WERI-Rb-1 (cell line): ENCODE measurements at regions not wholly inside any gene's neighbourhood (a gene's known extent, or its start where the extent isn't known, plus 50 kb on each side); places are given as distances from the start of the nearest gene placed in this dataset.
"Not testable (repeated sequence)": the region's sequence is repeated elsewhere in the genome, so short reads cannot be mapped to it uniquely, and the experiment has no call there.

Source experiments
- DNase-seq: peaks from one replicate; pipeline ENCODE4 v3.0.0-alpha.2; 2020
- H3K27ac ChIP-seq: fragments of 250-450 bp; sonication (Bioruptor Pico); 2 replicates; pipeline ENCODE4 v1.5.1; 2020; ENCODE audit warnings: mild to moderate bottlenecking, moderate library complexity
- H3K27me3 ChIP-seq: fragments of 250-450 bp; sonication (Bioruptor Pico); 2 replicates; pipeline ENCODE4 v1.5.1; 2021; ENCODE audit warnings: mild to moderate bottlenecking, low read depth, moderate library complexity; ENCODE audit not compliant: insufficient read depth, severe bottlenecking
- H3K36me3 ChIP-seq: fragments of 250-450 bp; sonication (Bioruptor Pico); 2 replicates; pipeline ENCODE4 v1.5.1; 2020; ENCODE audit warnings: mild to moderate bottlenecking, moderate library complexity
- H3K4me3 ChIP-seq: 2 replicates; pipeline ENCODE4 v1.5.1; 2011; ENCODE audit warnings: low read depth, mild to moderate bottlenecking, control low read depth, low read length
- H3K9me3 ChIP-seq: fragments of 250-450 bp; sonication (Bioruptor Pico); 2 replicates; pipeline ENCODE4 v1.5.1; 2021; ENCODE audit warnings: mild to moderate bottlenecking, moderate library complexity; ENCODE audit not compliant: severe bottlenecking
- CTCF ChIP-seq: IDR thresholded peaks from 2 replicates; pipeline ENCODE4 v1.5.1; 2011; ENCODE audit warnings: low read depth, mild to moderate bottlenecking, control low read depth, inconsistent platforms, low read length

- Histone ChIP-seq H3K27ac (no peak overlapping the region), H3K9me3 (no peaks in the 10 kb centered on the region), H3K4me3 (no peak overlapping the region), H3K27me3 (no peaks in the 10 kb centered on the region), H3K36me3 (no peaks in the 10 kb centered on the region)
- peak; percentile 4 for DNase-seq
- TF ChIP-seq CTCF = no peak
Measured at GRCh38 chr2:128602699-128603101, 284.0 kb upstream of the HS6ST1 start.

- Histone ChIP-seq H3K36me3 (no peaks in the 10 kb centered on the region), H3K27ac (no peak overlapping the region), H3K9me3 (no peaks in the 10 kb centered on the region), H3K4me3 (no peak overlapping the region), H3K27me3 (no peaks in the 10 kb centered on the region)
- no peak for TF ChIP-seq CTCF
- peak; percentile 2 for DNase-seq
Measured at GRCh38 chr2:128603411-128603924, 284.8 kb upstream of the HS6ST1 start.

- Histone ChIP-seq H3K27ac (no peak overlapping the region), H3K4me3 (no peak overlapping the region), H3K9me3 (no peaks in the 10 kb centered on the region), H3K27me3 (no peaks in the 10 kb centered on the region), H3K36me3 (no peaks in the 10 kb centered on the region)
- no peak for TF ChIP-seq CTCF
- peak; percentile 2 for DNase-seq
Measured at GRCh38 chr2:128604045-128604444, 285.4 kb upstream of the HS6ST1 start.

- H3K4me3 ChIP-seq, H3K9me3 ChIP-seq, H3K36me3 ChIP-seq, H3K27ac ChIP-seq, H3K27me3 ChIP-seq, DNase-seq: not testable (repeated sequence)
Measured at GRCh38 chr2:128604581-128604980, 285.9 kb upstream of the HS6ST1 start.

GRCh38 chr2:128605421-128605820 is 286.8 kb upstream of the HS6ST1 start:
- Histone ChIP-seq H3K27ac (no peak overlapping the region), H3K4me3 (no peak overlapping the region), H3K9me3 (no peaks in the 10 kb centered on the region), H3K27me3 (no peaks in the 10 kb centered on the region), H3K36me3 (no peaks in the 10 kb centered on the region)
- no peak for TF ChIP-seq CTCF
- no peak for DNase-seq

- no peak for TF ChIP-seq CTCF
- no peak overlapping the region for H3K27ac ChIP-seq
- no peak overlapping the region for H3K4me3 ChIP-seq
- H3K9me3 ChIP-seq = no peaks in the 10 kb centered on the region
- no peaks in the 10 kb centered on the region for H3K36me3 ChIP-seq
- no peaks in the 10 kb centered on the region for H3K27me3 ChIP-seq
- no peak for DNase-seq
Measured at GRCh38 chr2:128605931-128606330, 287.3 kb upstream of the HS6ST1 start.
